H9 (cell line): ENCODE measurements at regions not wholly inside any gene's neighbourhood (a gene's known extent, or its start where the extent isn't known, plus 50 kb on each side); places are given as distances from the start of the nearest gene placed in this dataset.
"Not testable (repeated sequence)": the region's sequence is repeated elsewhere in the genome, so short reads cannot be mapped to it uniquely, and the experiment has no call there.

Experiments used
- DNase-seq: peaks from one replicate; pipeline ENCODE4 v3.0.0-alpha.2; 2017
- H2AFZ ChIP-seq: one replicate; pipeline ENCODE4 v1.6.1; 2013; ENCODE audit warnings: mild to moderate bottlenecking, low read length, control low read depth, moderate library complexity
- H2AK5ac ChIP-seq: 2 replicates; pipeline ENCODE4 v1.6.1; 2013; ENCODE audit warnings: low read length, control low read depth, mixed read lengths; ENCODE audit not compliant: insufficient read length
- H2BK120ac ChIP-seq: one replicate; pipeline ENCODE4 v1.6.1; 2013; ENCODE audit warnings: low read depth, mild to moderate bottlenecking, low read length, control low read depth, inconsistent platforms; ENCODE audit not compliant: poor library complexity, severe bottlenecking
- H2BK12ac ChIP-seq: 2 replicates; pipeline ENCODE4 v1.6.1; 2013; ENCODE audit warnings: low read length, control low read depth, mixed read lengths, low read depth; ENCODE audit not compliant: insufficient read length
- H2BK15ac ChIP-seq: 2 replicates; pipeline ENCODE4 v1.6.1; 2013; ENCODE audit warnings: low read depth, low read length, control low read depth
- H2BK20ac ChIP-seq: one replicate; pipeline ENCODE4 v1.6.1; 2013; ENCODE audit warnings: low read depth, mild to moderate bottlenecking, low read length, control low read depth, inconsistent platforms; ENCODE audit not compliant: poor library complexity, severe bottlenecking
- H2BK5ac ChIP-seq: 2 replicates; pipeline ENCODE4 v1.6.1; 2013; ENCODE audit warnings: low read length, control low read depth, mixed read lengths; ENCODE audit not compliant: insufficient read length
- H3K14ac ChIP-seq: 2 replicates; pipeline ENCODE4 v1.6.1; 2013; ENCODE audit warnings: low read length, control low read depth; ENCODE audit not compliant: insufficient read depth
- H3K18ac ChIP-seq: 2 replicates; pipeline ENCODE4 v1.6.1; 2013; ENCODE audit warnings: low read depth, mild to moderate bottlenecking, mixed read lengths, low read length, control low read depth; ENCODE audit not compliant: insufficient read length
- H3K23ac ChIP-seq: 2 replicates; pipeline ENCODE4 v1.6.1; 2013; ENCODE audit warnings: low read length, control low read depth, mixed read lengths, low read depth; ENCODE audit not compliant: insufficient read length
- H3K23me2 ChIP-seq: 2 replicates; pipeline ENCODE4 v1.6.1; 2013; ENCODE audit warnings: low read depth, mild to moderate bottlenecking, mixed read lengths, low read length, control low read depth; ENCODE audit not compliant: insufficient read length, poor library complexity, severe bottlenecking
- H3K27ac ChIP-seq: 2 replicates; pipeline ENCODE4 v1.5.1; 2013; ENCODE audit warnings: low read length, control low read depth, mixed read lengths, low read depth; ENCODE audit not compliant: insufficient read length
- H3K27me3 ChIP-seq: 2 replicates; pipeline ENCODE4 v1.6.1; 2013; ENCODE audit warnings: low read length, control low read depth, inconsistent platforms; ENCODE audit not compliant: insufficient read depth
- H3K4ac ChIP-seq: 2 replicates; pipeline ENCODE4 v1.6.1; 2013; ENCODE audit warnings: low read depth, mild to moderate bottlenecking, control low read depth, inconsistent platforms, low read length, moderate library complexity
- H3K4me1 ChIP-seq: 2 replicates; pipeline ENCODE4 v1.6.1; 2013; ENCODE audit warnings: low read length, control low read depth, inconsistent platforms; ENCODE audit not compliant: insufficient read depth
- H3K4me2 ChIP-seq: 2 replicates; pipeline ENCODE4 v1.6.1; 2013; ENCODE audit warnings: low read length, control low read depth, mixed read lengths; ENCODE audit not compliant: insufficient read length, insufficient read depth
- H3K56ac ChIP-seq: 2 replicates; pipeline ENCODE4 v1.6.1; 2013; ENCODE audit warnings: low read depth, mild to moderate bottlenecking, mixed read lengths, low read length, control low read depth; ENCODE audit not compliant: insufficient read length
- H3K79me1 ChIP-seq: 2 replicates; pipeline ENCODE4 v1.6.1; 2013; ENCODE audit warnings: low read depth, mild to moderate bottlenecking, moderate library complexity, low read length, control low read depth, inconsistent platforms; ENCODE audit not compliant: insufficient read depth, poor library complexity, severe bottlenecking
- H3K79me2 ChIP-seq: 2 replicates; pipeline ENCODE4 v1.6.1; 2013; ENCODE audit warnings: low read length, control low read depth, inconsistent platforms; ENCODE audit not compliant: insufficient read depth
- H3K9ac ChIP-seq: 2 replicates; pipeline ENCODE4 v1.6.1; 2013; ENCODE audit warnings: low read length, control low read depth, mixed read lengths; ENCODE audit not compliant: insufficient read length; ENCODE audit errors: extremely low read depth
- H3K9me3 ChIP-seq: one replicate; pipeline ENCODE4 v1.6.1; 2013; ENCODE audit warnings: low read depth, low read length, inconsistent platforms; ENCODE audit not compliant: control insufficient read depth
- H3T11ph ChIP-seq: one replicate; pipeline ENCODE4 v1.6.1; 2013; ENCODE audit warnings: mild to moderate bottlenecking, low read length, control low read depth, inconsistent platforms
- H4K20me1 ChIP-seq: one replicate; pipeline ENCODE4 v1.6.1; 2013; ENCODE audit not compliant: control insufficient read depth, insufficient read length, insufficient read depth
- H4K5ac ChIP-seq: 2 replicates; pipeline ENCODE4 v1.6.1; 2013; ENCODE audit warnings: low read depth, mild to moderate bottlenecking, mixed read lengths, low read length, control low read depth; ENCODE audit not compliant: insufficient read length
- H4K8ac ChIP-seq: replicated peaks from 2 replicates; pipeline ENCODE4 v1.6.1; 2013; ENCODE audit warnings: low read length, control low read depth, mixed read lengths, low read depth; ENCODE audit not compliant: insufficient read length
- H4K91ac ChIP-seq: 2 replicates; pipeline ENCODE4 v1.6.1; 2013; ENCODE audit warnings: low read depth, mild to moderate bottlenecking, moderate library complexity, mixed read lengths, low read length, control low read depth; ENCODE audit not compliant: insufficient read length
- H3K27ac Mint-ChIP-seq, 3 experiments: 2 replicates in 2 of 3; 3 replicates in 1 of 3; pipeline ENCODE4 v1.8.0; 2020 to 2021; ENCODE audit warnings: mixed read lengths in 3 of 3, mild to moderate bottlenecking in 1 of 3, moderate library complexity in 1 of 3
- H3K27me3 Mint-ChIP-seq: 2 replicates; pipeline ENCODE4 v1.8.0; 2021; ENCODE audit warnings: low read depth, mild to moderate bottlenecking, moderate library complexity, mixed read lengths
- H3K36me3 Mint-ChIP-seq, 3 experiments: 2 replicates in 2 of 3; 3 replicates in 1 of 3; pipeline ENCODE4 v1.8.0; 2020 to 2021; ENCODE audit warnings: low read depth in 3 of 3, mixed read lengths in 3 of 3; ENCODE audit not compliant: insufficient read depth in 1 of 3
- H3K4me1 Mint-ChIP-seq, 2 experiments: 2 replicates each; pipeline ENCODE4 v1.8.0; 2020; ENCODE audit warnings: mixed read lengths in 2 of 2
- H3K4me3 Mint-ChIP-seq, 2 experiments: 2 replicates in 1 of 2; 3 replicates in 1 of 2; pipeline ENCODE4 v1.8.0; 2020 to 2021; ENCODE audit warnings: mild to moderate bottlenecking in 2 of 2, mixed read lengths in 2 of 2, moderate library complexity in 1 of 2
- H3K9me3 Mint-ChIP-seq, 2 experiments: 2 replicates in 1 of 2; 3 replicates in 1 of 2; pipeline ENCODE4 v1.8.0; 2020; ENCODE audit warnings: mild to moderate bottlenecking in 2 of 2, mixed read lengths in 2 of 2, moderate library complexity in 1 of 2
- WGBS: extraction: QIAGEN DNeasy Blood & Tissue Kit; methylation state at CpG from one replicate; pipeline ENCODE4 v1.1.7; 2013; ENCODE audit warnings: missing lambda C conversion rate, low lambda C conversion rate, mixed read lengths; ENCODE audit not compliant: insufficient read length; ENCODE audit errors: extremely low coverage; 5-methylcytosine and 5-hydroxymethylcytosine counted together

- H3K79me1 ChIP-seq, H3K23me2 ChIP-seq, H3K56ac ChIP-seq, H4K91ac ChIP-seq, H3K9ac ChIP-seq, H3K23ac ChIP-seq, H4K8ac ChIP-seq, H3K4me3 Mint-ChIP-seq, H4K20me1 ChIP-seq, H2AK5ac ChIP-seq, H3K4me1 ChIP-seq, H3T11ph ChIP-seq, H3K4ac ChIP-seq, H3K79me2 ChIP-seq, H4K5ac ChIP-seq, H3K4me1 Mint-ChIP-seq, DNase-seq, H3K18ac ChIP-seq, H3K27me3 ChIP-seq, H3K27ac ChIP-seq, H2AFZ ChIP-seq, H2BK12ac ChIP-seq, H3K4me2 ChIP-seq, H2BK15ac ChIP-seq, H2BK5ac ChIP-seq, H2BK20ac ChIP-seq, H2BK120ac ChIP-seq, H3K14ac ChIP-seq, H3K27ac Mint-ChIP-seq: not testable (repeated sequence)
- Mint-ChIP-seq H3K9me3 (peaks cover 86 to 93% of the 10 kb centered on the region in 2 experiments), H3K27me3 (peaks cover 12% of the 10 kb centered on the region), H3K36me3 (peaks cover 28 to 77% (median 48%) of the 10 kb centered on the region in 3 experiments)
- H3K9me3 ChIP-seq, result peaks cover 96% of the 10 kb centered on the region
- WGBS, result no CpG with 5 or more reads among the region's 2 CpGs
These were observed 1514.6 kb upstream of the TPTE start for GRCh38 chr21:9006553-9007323.
